H9 (cell line): ENCODE measurements at regions not wholly inside any gene's neighbourhood (a gene's known extent, or its start where the extent isn't known, plus 50 kb on each side); places are given as distances from the start of the nearest gene placed in this dataset.

Source experiments
- DNase-seq: peaks from one replicate; pipeline ENCODE4 v3.0.0-alpha.2; 2017
- H2AFZ ChIP-seq: one replicate; pipeline ENCODE4 v1.6.1; 2013; ENCODE audit warnings: mild to moderate bottlenecking, low read length, control low read depth, moderate library complexity
- H2AK5ac ChIP-seq: 2 replicates; pipeline ENCODE4 v1.6.1; 2013; ENCODE audit warnings: low read length, control low read depth, mixed read lengths; ENCODE audit not compliant: insufficient read length
- H2BK120ac ChIP-seq: one replicate; pipeline ENCODE4 v1.6.1; 2013; ENCODE audit warnings: low read depth, mild to moderate bottlenecking, low read length, control low read depth, inconsistent platforms; ENCODE audit not compliant: poor library complexity, severe bottlenecking
- H2BK12ac ChIP-seq: 2 replicates; pipeline ENCODE4 v1.6.1; 2013; ENCODE audit warnings: low read length, control low read depth, mixed read lengths, low read depth; ENCODE audit not compliant: insufficient read length
- H2BK15ac ChIP-seq: 2 replicates; pipeline ENCODE4 v1.6.1; 2013; ENCODE audit warnings: low read depth, low read length, control low read depth
- H2BK20ac ChIP-seq: one replicate; pipeline ENCODE4 v1.6.1; 2013; ENCODE audit warnings: low read depth, mild to moderate bottlenecking, low read length, control low read depth, inconsistent platforms; ENCODE audit not compliant: poor library complexity, severe bottlenecking
- H2BK5ac ChIP-seq: 2 replicates; pipeline ENCODE4 v1.6.1; 2013; ENCODE audit warnings: low read length, control low read depth, mixed read lengths; ENCODE audit not compliant: insufficient read length
- H3K14ac ChIP-seq: 2 replicates; pipeline ENCODE4 v1.6.1; 2013; ENCODE audit warnings: low read length, control low read depth; ENCODE audit not compliant: insufficient read depth
- H3K18ac ChIP-seq: 2 replicates; pipeline ENCODE4 v1.6.1; 2013; ENCODE audit warnings: low read depth, mild to moderate bottlenecking, mixed read lengths, low read length, control low read depth; ENCODE audit not compliant: insufficient read length
- H3K23ac ChIP-seq: 2 replicates; pipeline ENCODE4 v1.6.1; 2013; ENCODE audit warnings: low read length, control low read depth, mixed read lengths, low read depth; ENCODE audit not compliant: insufficient read length
- H3K23me2 ChIP-seq: 2 replicates; pipeline ENCODE4 v1.6.1; 2013; ENCODE audit warnings: low read depth, mild to moderate bottlenecking, mixed read lengths, low read length, control low read depth; ENCODE audit not compliant: insufficient read length, poor library complexity, severe bottlenecking
- H3K27ac ChIP-seq: 2 replicates; pipeline ENCODE4 v1.5.1; 2013; ENCODE audit warnings: low read length, control low read depth, mixed read lengths, low read depth; ENCODE audit not compliant: insufficient read length
- H3K27me3 ChIP-seq: 2 replicates; pipeline ENCODE4 v1.6.1; 2013; ENCODE audit warnings: low read length, control low read depth, inconsistent platforms; ENCODE audit not compliant: insufficient read depth
- H3K4ac ChIP-seq: 2 replicates; pipeline ENCODE4 v1.6.1; 2013; ENCODE audit warnings: low read depth, mild to moderate bottlenecking, control low read depth, inconsistent platforms, low read length, moderate library complexity
- H3K4me1 ChIP-seq: 2 replicates; pipeline ENCODE4 v1.6.1; 2013; ENCODE audit warnings: low read length, control low read depth, inconsistent platforms; ENCODE audit not compliant: insufficient read depth
- H3K4me2 ChIP-seq: 2 replicates; pipeline ENCODE4 v1.6.1; 2013; ENCODE audit warnings: low read length, control low read depth, mixed read lengths; ENCODE audit not compliant: insufficient read length, insufficient read depth
- H3K56ac ChIP-seq: 2 replicates; pipeline ENCODE4 v1.6.1; 2013; ENCODE audit warnings: low read depth, mild to moderate bottlenecking, mixed read lengths, low read length, control low read depth; ENCODE audit not compliant: insufficient read length
- H3K79me1 ChIP-seq: 2 replicates; pipeline ENCODE4 v1.6.1; 2013; ENCODE audit warnings: low read depth, mild to moderate bottlenecking, moderate library complexity, low read length, control low read depth, inconsistent platforms; ENCODE audit not compliant: insufficient read depth, poor library complexity, severe bottlenecking
- H3K79me2 ChIP-seq: 2 replicates; pipeline ENCODE4 v1.6.1; 2013; ENCODE audit warnings: low read length, control low read depth, inconsistent platforms; ENCODE audit not compliant: insufficient read depth
- H3K9ac ChIP-seq: 2 replicates; pipeline ENCODE4 v1.6.1; 2013; ENCODE audit warnings: low read length, control low read depth, mixed read lengths; ENCODE audit not compliant: insufficient read length; ENCODE audit errors: extremely low read depth
- H3K9me3 ChIP-seq: one replicate; pipeline ENCODE4 v1.6.1; 2013; ENCODE audit warnings: low read depth, low read length, inconsistent platforms; ENCODE audit not compliant: control insufficient read depth
- H3T11ph ChIP-seq: one replicate; pipeline ENCODE4 v1.6.1; 2013; ENCODE audit warnings: mild to moderate bottlenecking, low read length, control low read depth, inconsistent platforms
- H4K20me1 ChIP-seq: one replicate; pipeline ENCODE4 v1.6.1; 2013; ENCODE audit not compliant: control insufficient read depth, insufficient read length, insufficient read depth
- H4K5ac ChIP-seq: 2 replicates; pipeline ENCODE4 v1.6.1; 2013; ENCODE audit warnings: low read depth, mild to moderate bottlenecking, mixed read lengths, low read length, control low read depth; ENCODE audit not compliant: insufficient read length
- H4K8ac ChIP-seq: replicated peaks from 2 replicates; pipeline ENCODE4 v1.6.1; 2013; ENCODE audit warnings: low read length, control low read depth, mixed read lengths, low read depth; ENCODE audit not compliant: insufficient read length
- H4K91ac ChIP-seq: 2 replicates; pipeline ENCODE4 v1.6.1; 2013; ENCODE audit warnings: low read depth, mild to moderate bottlenecking, moderate library complexity, mixed read lengths, low read length, control low read depth; ENCODE audit not compliant: insufficient read length
- H3K27ac Mint-ChIP-seq, 3 experiments: 2 replicates in 2 of 3; 3 replicates in 1 of 3; pipeline ENCODE4 v1.8.0; 2020 to 2021; ENCODE audit warnings: mixed read lengths in 3 of 3, mild to moderate bottlenecking in 1 of 3, moderate library complexity in 1 of 3
- H3K27me3 Mint-ChIP-seq: 2 replicates; pipeline ENCODE4 v1.8.0; 2021; ENCODE audit warnings: low read depth, mild to moderate bottlenecking, moderate library complexity, mixed read lengths
- H3K36me3 Mint-ChIP-seq, 3 experiments: 2 replicates in 2 of 3; 3 replicates in 1 of 3; pipeline ENCODE4 v1.8.0; 2020 to 2021; ENCODE audit warnings: low read depth in 3 of 3, mixed read lengths in 3 of 3; ENCODE audit not compliant: insufficient read depth in 1 of 3
- H3K4me1 Mint-ChIP-seq, 2 experiments: 2 replicates each; pipeline ENCODE4 v1.8.0; 2020; ENCODE audit warnings: mixed read lengths in 2 of 2
- H3K4me3 Mint-ChIP-seq, 2 experiments: 2 replicates in 1 of 2; 3 replicates in 1 of 2; pipeline ENCODE4 v1.8.0; 2020 to 2021; ENCODE audit warnings: mild to moderate bottlenecking in 2 of 2, mixed read lengths in 2 of 2, moderate library complexity in 1 of 2
- H3K9me3 Mint-ChIP-seq, 2 experiments: 2 replicates in 1 of 2; 3 replicates in 1 of 2; pipeline ENCODE4 v1.8.0; 2020; ENCODE audit warnings: mild to moderate bottlenecking in 2 of 2, mixed read lengths in 2 of 2, moderate library complexity in 1 of 2
- WGBS: extraction: QIAGEN DNeasy Blood & Tissue Kit; methylation state at CpG from one replicate; pipeline ENCODE4 v1.1.7; 2013; ENCODE audit warnings: missing lambda C conversion rate, low lambda C conversion rate, mixed read lengths; ENCODE audit not compliant: insufficient read length; ENCODE audit errors: extremely low coverage; 5-methylcytosine and 5-hydroxymethylcytosine counted together
- TF ChIP-seq, protein P1 (sequence below): fragments of 200-600 bp; sonication (generic); conservative IDR thresholded peaks from 3 replicates; pipeline ENCODE4 v1.8.0; 2021; ENCODE audit warnings: antibody characterized with exemption, mild to moderate bottlenecking

DNA sequence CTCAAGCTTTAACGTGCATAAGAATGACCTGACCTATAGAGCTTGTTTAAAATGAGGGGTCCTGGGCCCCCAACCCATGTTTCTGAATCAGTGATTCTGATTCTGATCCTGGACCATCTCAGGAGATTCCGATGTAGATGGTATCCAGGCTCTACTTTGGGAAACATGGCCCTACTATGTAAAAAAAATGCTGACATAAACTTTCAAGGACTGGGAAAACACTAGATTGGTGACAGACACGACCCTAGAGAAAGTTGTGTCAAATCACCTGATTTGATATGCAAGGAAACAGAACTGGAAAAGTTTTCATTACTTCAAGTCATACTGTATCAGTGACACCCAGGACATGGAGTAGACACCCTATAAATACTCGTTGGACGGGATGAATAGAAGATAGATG lies 328.5 kb downstream of the HNRNPD start:
- Histone ChIP-seq H3K9me3 (no peaks in the 10 kb centered on the region), H3T11ph (no peak overlapping the region), H3K4ac (no peak overlapping the region), H3K4me1 (no peaks in the 10 kb centered on the region; the same call in 1 of the 2 replicates), H2BK5ac (no peak overlapping the region), H2BK120ac (no peak overlapping the region), H3K56ac (no peak overlapping the region), H4K5ac (no peak overlapping the region), H2BK15ac (no peak overlapping the region), H3K79me2 (no peaks in the 10 kb centered on the region), H2BK20ac (no peak overlapping the region), H2AK5ac (no peak overlapping the region), H3K18ac (no peak overlapping the region), H4K20me1 (no peaks in the 10 kb centered on the region), H2AFZ (no peak overlapping the region), H4K8ac (no peak overlapping the region), H3K27me3 (peaks cover 6% of the 10 kb centered on the region; the same call in 1 of the 2 replicates), H3K23me2 (peaks cover 11% of the 10 kb centered on the region), H3K79me1 (no peaks in the 10 kb centered on the region), H3K14ac (no peak overlapping the region), H4K91ac (no peak overlapping the region), H3K4me2 (peak overlapping the region; percentile 80), H3K9ac (no peak overlapping the region), H3K23ac (no peak overlapping the region), H3K27ac (no peak overlapping the region), H2BK12ac (no peak overlapping the region)
- H3K27me3 Mint-ChIP-seq, result peaks cover 60% of the 10 kb centered on the region
- no peak overlapping the region for H3K27ac Mint-ChIP-seq
- H3K36me3 Mint-ChIP-seq, result no peaks in the 10 kb centered on the region; a peak in 1 of 7 replicates
- no peaks in the 10 kb centered on the region for H3K9me3 Mint-ChIP-seq
- no peak for DNase-seq
- peaks cover 19 to 20% of the 10 kb centered on the region in 2 experiments for H3K4me1 Mint-ChIP-seq
- TF ChIP-seq, protein P1, sequence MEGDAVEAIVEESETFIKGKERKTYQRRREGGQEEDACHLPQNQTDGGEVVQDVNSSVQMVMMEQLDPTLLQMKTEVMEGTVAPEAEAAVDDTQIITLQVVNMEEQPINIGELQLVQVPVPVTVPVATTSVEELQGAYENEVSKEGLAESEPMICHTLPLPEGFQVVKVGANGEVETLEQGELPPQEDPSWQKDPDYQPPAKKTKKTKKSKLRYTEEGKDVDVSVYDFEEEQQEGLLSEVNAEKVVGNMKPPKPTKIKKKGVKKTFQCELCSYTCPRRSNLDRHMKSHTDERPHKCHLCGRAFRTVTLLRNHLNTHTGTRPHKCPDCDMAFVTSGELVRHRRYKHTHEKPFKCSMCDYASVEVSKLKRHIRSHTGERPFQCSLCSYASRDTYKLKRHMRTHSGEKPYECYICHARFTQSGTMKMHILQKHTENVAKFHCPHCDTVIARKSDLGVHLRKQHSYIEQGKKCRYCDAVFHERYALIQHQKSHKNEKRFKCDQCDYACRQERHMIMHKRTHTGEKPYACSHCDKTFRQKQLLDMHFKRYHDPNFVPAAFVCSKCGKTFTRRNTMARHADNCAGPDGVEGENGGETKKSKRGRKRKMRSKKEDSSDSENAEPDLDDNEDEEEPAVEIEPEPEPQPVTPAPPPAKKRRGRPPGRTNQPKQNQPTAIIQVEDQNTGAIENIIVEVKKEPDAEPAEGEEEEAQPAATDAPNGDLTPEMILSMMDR, result no peak
- H3K4me3 Mint-ChIP-seq, result peak overlapping the region; percentile 66 to 81
- no CpG with 5 or more reads among the region's 5 CpGs for WGBS
